Mucosa of rectum (tissue), 2 donors: ENCODE measurements at regions not wholly inside any gene's neighbourhood (a gene's known extent, or its start where the extent isn't known, plus 50 kb on each side); places are given as distances from the start of the nearest gene placed in this dataset.

ENCODE experiments used
- H3K27ac ChIP-seq, 2 donors: one replicate each; pipeline ENCODE4 v1.7.0; 2013; ENCODE audit warnings: inconsistent platforms in 2 of 2, low read depth in 2 of 2, low read length in 2 of 2
- H3K27me3 ChIP-seq, 2 donors: one replicate each; pipeline ENCODE4 v1.7.0; 2013; ENCODE audit warnings: low read length in 2 of 2; ENCODE audit not compliant: control insufficient read depth in 2 of 2, insufficient read depth in 2 of 2
- H3K36me3 ChIP-seq, 2 donors: one replicate each; pipeline ENCODE4 v1.7.0; 2013; ENCODE audit warnings: low read length in 2 of 2; ENCODE audit not compliant: control insufficient read depth in 2 of 2, insufficient read depth in 2 of 2
- H3K4me1 ChIP-seq, 2 donors: one replicate each; pipeline ENCODE4 v1.7.0; 2013; ENCODE audit warnings: low read length in 2 of 2, mild to moderate bottlenecking in 1 of 2; ENCODE audit not compliant: control insufficient read depth in 2 of 2, insufficient read depth in 2 of 2
- H3K4me3 ChIP-seq, 2 donors: one replicate each; pipeline ENCODE4 v1.7.0; 2013; ENCODE audit warnings: low read length in 2 of 2
- H3K9ac ChIP-seq, 2 donors: one replicate each; pipeline ENCODE4 v1.7.0; 2013; ENCODE audit warnings: low read length in 2 of 2, low read depth in 1 of 2, mild to moderate bottlenecking in 1 of 2
- H3K9me3 ChIP-seq, 2 donors: one replicate each; pipeline ENCODE4 v1.7.0; 2013; ENCODE audit warnings: low read length in 2 of 2; ENCODE audit not compliant: control insufficient read depth in 2 of 2
- donor health status: healthy.
- donor health status: Normal muscosa, but diverticular disease.

GRCh38 chr20:62561182-62561581 is 81.1 kb upstream of the SLCO4A1 start:
- Histone ChIP-seq H3K9ac (no peak overlapping the region), H3K4me1 (peaks cover 2 to 6% of the 10 kb centered on the region in 2 donors), H3K9me3 (no peaks in the 10 kb centered on the region), H3K27ac (no peak overlapping the region), H3K36me3 (no peaks in the 10 kb centered on the region), H3K4me3 (no peak overlapping the region), H3K27me3 (peaks cover 10 to 24% of the 10 kb centered on the region in 2 donors)

- no peak overlapping the region for H3K27ac ChIP-seq
These were observed 80.4 kb upstream of the SLCO4A1 start for GRCh38 chr20:62561948-62562347.

GRCh38 chr20:62562831-62563230 is 79.5 kb upstream of the SLCO4A1 start:
- Histone ChIP-seq H3K4me3 (no peak overlapping the region), H3K27ac (no peak overlapping the region), H3K9ac (no peak overlapping the region), H3K4me1 (peaks cover 2 to 4% of the 10 kb centered on the region in 2 donors), H3K36me3 (no peaks in the 10 kb centered on the region), H3K27me3 (peaks cover 9 to 22% of the 10 kb centered on the region in 2 donors), H3K9me3 (no peaks in the 10 kb centered on the region)

More at GRCh38 chr20:62561948-62562347, 80.4 kb upstream of the SLCO4A1 start:
- Histone ChIP-seq H3K27me3 (peaks cover 9 to 22% of the 10 kb centered on the region in 2 donors), H3K4me3 (no peak overlapping the region), H3K9ac (no peak overlapping the region), H3K4me1 (peaks cover 2 to 4% of the 10 kb centered on the region in 2 donors), H3K9me3 (no peaks in the 10 kb centered on the region), H3K36me3 (no peaks in the 10 kb centered on the region)

- Histone ChIP-seq H3K36me3 (no peaks in the 10 kb centered on the region), H3K4me1 (peaks cover 2 to 4% of the 10 kb centered on the region in 2 donors), H3K27ac (no peak overlapping the region), H3K27me3 (peaks cover 5 to 17% of the 10 kb centered on the region in 2 donors), H3K9me3 (no peaks in the 10 kb centered on the region), H3K4me3 (no peak overlapping the region), H3K9ac (no peak overlapping the region)
These were observed 78.7 kb upstream of the SLCO4A1 start for GRCh38 chr20:62563561-62563960.

GRCh38 chr20:62564456-62565245 is 77.7 kb upstream of the SLCO4A1 start:
- H3K36me3 ChIP-seq, result no peaks in the 10 kb centered on the region
- H3K4me3 ChIP-seq, result no peak overlapping the region
- H3K4me1 ChIP-seq, result no peaks in the 10 kb centered on the region
- H3K27me3 ChIP-seq, result peaks cover 5 to 13% of the 10 kb centered on the region in 2 donors
- H3K27ac ChIP-seq, result no peak overlapping the region
- H3K9me3 ChIP-seq, result no peaks in the 10 kb centered on the region
- no peak overlapping the region for H3K9ac ChIP-seq

- Histone ChIP-seq H3K4me1 (no peaks in the 10 kb centered on the region), H3K9ac (no peak overlapping the region), H3K9me3 (no peaks in the 10 kb centered on the region), H3K27ac (no peak overlapping the region), H3K4me3 (no peak overlapping the region), H3K27me3 (peaks cover 2 to 15% of the 10 kb centered on the region in 2 donors), H3K36me3 (no peaks in the 10 kb centered on the region)
These were observed 76.0 kb upstream of the SLCO4A1 start for GRCh38 chr20:62566266-62566665.

GRCh38 chr20:62566771-62567170 is 75.5 kb upstream of the SLCO4A1 start:
- no peak overlapping the region for H3K27ac ChIP-seq
- H3K9me3 ChIP-seq, result no peaks in the 10 kb centered on the region
- H3K36me3 ChIP-seq, result no peaks in the 10 kb centered on the region
- H3K27me3 ChIP-seq, result peaks cover 0 to 10% of the 10 kb centered on the region in 2 donors
- no peaks in the 10 kb centered on the region for H3K4me1 ChIP-seq
- H3K4me3 ChIP-seq, result no peak overlapping the region
- H3K9ac ChIP-seq, result no peak overlapping the region

GRCh38 chr20:62567246-62568044 is 74.9 kb upstream of the SLCO4A1 start:
- Histone ChIP-seq H3K27me3 (peaks cover 0 to 9% of the 10 kb centered on the region in 2 donors), H3K9me3 (no peaks in the 10 kb centered on the region), H3K36me3 (no peaks in the 10 kb centered on the region), H3K9ac (no peak overlapping the region), H3K4me1 (no peaks in the 10 kb centered on the region), H3K4me3 (no peak overlapping the region), H3K27ac (no peak overlapping the region)

- Histone ChIP-seq H3K9me3 (no peaks in the 10 kb centered on the region), H3K9ac (no peak overlapping the region), H3K4me3 (no peak overlapping the region), H3K4me1 (no peaks in the 10 kb centered on the region), H3K36me3 (no peaks in the 10 kb centered on the region), H3K27ac (no peak overlapping the region), H3K27me3 (peaks cover 0 to 4% of the 10 kb centered on the region in 2 donors)
These were observed 74.3 kb upstream of the SLCO4A1 start for GRCh38 chr20:62568045-62568389.

- peaks cover 3 to 6% of the 10 kb centered on the region in 2 donors for H3K27me3 ChIP-seq
- no peak overlapping the region for H3K9ac ChIP-seq
- H3K9me3 ChIP-seq, result no peaks in the 10 kb centered on the region
- H3K36me3 ChIP-seq, result no peaks in the 10 kb centered on the region
- no peak overlapping the region for H3K4me3 ChIP-seq
- H3K4me1 ChIP-seq, result no peaks in the 10 kb centered on the region
- no peak overlapping the region for H3K27ac ChIP-seq
These were observed 72.7 kb upstream of the SLCO4A1 start for GRCh38 chr20:62569615-62570014.
